ENCODE measurements at regions not wholly inside any gene's neighbourhood (a gene's known extent, or its start where the extent isn't known, plus 50 kb on each side); places are given as distances from the start of the nearest gene placed in this dataset.

GRCh38 chr6:48197941-48198340 lies 86.9 kb upstream of the PTCHD4 start:
- no peak for DNase-seq (ENCODE audit: extremely low read depth, low read depth)

- no peak for DNase-seq (ENCODE audit: extremely low read depth, low read depth)
Observed at GRCh38 chr6:48194596-48195295, 83.7 kb upstream of the PTCHD4 start.

- DNase-seq (ENCODE audit: extremely low read depth, low read depth): no peak
Observed at GRCh38 chr6:48188158-48188557, 77.2 kb upstream of the PTCHD4 start.

GRCh38 chr6:48186746-48187145 lies 75.7 kb upstream of the PTCHD4 start:
- DNase-seq (ENCODE audit: extremely low read depth, low read depth): no peak

GRCh38 chr6:48184648-48185047 lies 73.7 kb upstream of the PTCHD4 start:
- DNase-seq (ENCODE audit: extremely low read depth, low read depth): no peak

- no peak for DNase-seq (ENCODE audit: extremely low read depth, low read depth)
Observed at GRCh38 chr6:48183811-48184605, 73.0 kb upstream of the PTCHD4 start.

GRCh38 chr6:48183178-48183577 lies 72.2 kb upstream of the PTCHD4 start:
- no peak for DNase-seq (ENCODE audit: extremely low read depth, low read depth)

GRCh38 chr6:48178700-48179099 lies 67.7 kb upstream of the PTCHD4 start:
- no peak for DNase-seq (ENCODE audit: extremely low read depth, low read depth)

- DNase-seq (ENCODE audit: extremely low read depth, low read depth): no peak
Observed at GRCh38 chr6:48177786-48178185, 66.8 kb upstream of the PTCHD4 start.

- no peak for DNase-seq (ENCODE audit: extremely low read depth, low read depth)
Observed at GRCh38 chr6:48176645-48177308, 65.8 kb upstream of the PTCHD4 start.

GRCh38 chr6:48169635-48170034 lies 58.6 kb upstream of the PTCHD4 start:
- DNase-seq (ENCODE audit: extremely low read depth, low read depth): no peak

Small RNA genes in the stretch of these regions (small RNA-seq; reads per million reads assigned to genes)
- gene FO393413.1: 0 reads per million in 2 experiments
- gene RNU7-65P: 0 reads per million in 2 experiments
